ENCODE measurements at regions not wholly inside any gene's neighbourhood (a gene's known extent, or its start where the extent isn't known, plus 50 kb on each side); places are given as distances from the start of the nearest gene placed in this dataset.
"Not testable (repeated sequence)": the region's sequence is repeated elsewhere in the genome, so short reads cannot be mapped to it uniquely, and the experiment has no call there.

GRCh38 chr7:85947767-85948166 lies 695.9 kb upstream of the GRM3 start:
- no peak for ATAC-seq
- DNase-seq (ENCODE audit: missing footprints), result no peak
- intact Hi-C loops (cut with DNase I), result no loop called here

DNA sequence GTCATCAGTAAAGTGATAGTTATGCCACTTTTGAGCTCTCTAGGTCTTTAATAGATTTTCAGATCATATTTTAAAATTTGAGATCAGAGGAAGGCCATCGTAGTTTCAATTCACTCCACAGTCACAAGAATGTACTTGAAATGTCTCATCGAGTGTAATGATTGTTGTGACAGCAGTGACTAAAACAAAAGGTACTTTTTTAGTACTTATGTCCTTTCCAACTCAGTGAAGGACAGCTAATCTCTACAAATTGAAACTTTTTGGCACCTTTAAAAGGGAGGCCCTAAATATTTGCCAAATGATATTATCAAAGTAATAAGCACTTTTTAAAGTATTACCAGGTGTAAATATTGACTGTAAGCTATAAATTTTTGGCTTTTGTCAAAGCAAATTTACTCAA lies 702.9 kb upstream of the GRM3 start:
- intact Hi-C loops (cut with DNase I), result no loop called here
- ATAC-seq (no peak), DNase-seq (ENCODE audit: missing footprints) (no peak)

GRCh38 chr7:85931919-85932318 lies 711.8 kb upstream of the GRM3 start:
- ATAC-seq, result no peak
- intact Hi-C loops (cut with DNase I), result no loop called here
- no peak for DNase-seq (ENCODE audit: missing footprints)

GRCh38 chr7:85928500-85928899 lies 715.2 kb upstream of the GRM3 start:
- ATAC-seq, result no peak
- no peak for DNase-seq (ENCODE audit: missing footprints)
- intact Hi-C loops (cut with DNase I), result no loop called here

DNA sequence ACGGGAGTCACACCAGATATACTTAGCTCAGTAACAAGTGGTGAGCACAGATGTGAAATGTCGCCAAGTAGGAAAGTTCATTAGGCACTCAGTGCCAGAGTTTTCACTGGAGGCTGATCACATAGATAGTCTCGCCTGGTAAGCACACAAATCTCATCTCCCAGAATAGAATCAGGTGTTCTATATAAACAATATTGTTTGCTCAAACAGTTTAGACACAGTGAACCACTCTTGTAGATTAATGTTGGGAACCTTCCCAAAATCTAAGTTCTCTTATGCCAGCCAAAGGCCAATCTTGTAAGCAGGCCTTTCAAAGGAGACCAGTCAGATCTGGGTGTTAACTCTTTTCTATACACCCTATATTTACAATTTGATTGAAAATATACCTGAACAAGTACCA lies 716.5 kb upstream of the GRM3 start:
- intact Hi-C loops (cut with DNase I), result no loop called here
- ATAC-seq (no peak), DNase-seq (ENCODE audit: missing footprints) (no peak)

- ATAC-seq, result no peak
- no peak for DNase-seq (ENCODE audit: missing footprints)
- intact Hi-C loops (cut with DNase I), result no loop called here
These were observed 719.6 kb upstream of the GRM3 start for GRCh38 chr7:85924062-85924461.

- intact Hi-C loops (cut with DNase I), result no loop called here
- DNase-seq (ENCODE audit: missing footprints) (no peak), ATAC-seq (no peak)
These were observed 727.7 kb upstream of the GRM3 start for GRCh38 chr7:85916016-85916415.

GRCh38 chr7:85914437-85914836 lies 727.6 kb upstream of the SEMA3D start:
- ATAC-seq, result no peak
- no peak for DNase-seq (ENCODE audit: missing footprints)
- intact Hi-C loops (cut with DNase I), result no loop called here

- intact Hi-C loops (cut with DNase I), result no loop called here
- ATAC-seq (no peak), DNase-seq (ENCODE audit: missing footprints) (no peak)
These were observed 721.2 kb upstream of the SEMA3D start for GRCh38 chr7:85908051-85908450.

GRCh38 chr7:85897967-85898366 lies 711.1 kb upstream of the SEMA3D start:
- DNase-seq (ENCODE audit: missing footprints), result no peak
- intact Hi-C loops (cut with DNase I), result no loop called here

GRCh38 chr7:85896531-85896930 lies 709.7 kb upstream of the SEMA3D start:
- no peak for ATAC-seq
- intact Hi-C loops (cut with DNase I), result no loop called here

More at GRCh38 chr7:85897967-85898366, 711.1 kb upstream of the SEMA3D start:
- no peak for ATAC-seq

GRCh38 chr7:85895835-85896234 lies 709.0 kb upstream of the SEMA3D start:
- intact Hi-C loops (cut with DNase I), result no loop called here
- ATAC-seq (no peak), DNase-seq (ENCODE audit: missing footprints) (no peak)

More at GRCh38 chr7:85896531-85896930, 709.7 kb upstream of the SEMA3D start:
- DNase-seq (ENCODE audit: missing footprints), result no peak

GRCh38 chr7:85891900-85892299 lies 705.0 kb upstream of the SEMA3D start:
- ATAC-seq; DNase-seq (ENCODE audit: missing footprints); intact Hi-C loops (cut with DNase I): not testable (repeated sequence)

- no peak for ATAC-seq
- DNase-seq (ENCODE audit: missing footprints), result no peak
- intact Hi-C loops (cut with DNase I), result no loop called here
These were observed 703.5 kb upstream of the SEMA3D start for GRCh38 chr7:85890244-85890811.

DNA sequence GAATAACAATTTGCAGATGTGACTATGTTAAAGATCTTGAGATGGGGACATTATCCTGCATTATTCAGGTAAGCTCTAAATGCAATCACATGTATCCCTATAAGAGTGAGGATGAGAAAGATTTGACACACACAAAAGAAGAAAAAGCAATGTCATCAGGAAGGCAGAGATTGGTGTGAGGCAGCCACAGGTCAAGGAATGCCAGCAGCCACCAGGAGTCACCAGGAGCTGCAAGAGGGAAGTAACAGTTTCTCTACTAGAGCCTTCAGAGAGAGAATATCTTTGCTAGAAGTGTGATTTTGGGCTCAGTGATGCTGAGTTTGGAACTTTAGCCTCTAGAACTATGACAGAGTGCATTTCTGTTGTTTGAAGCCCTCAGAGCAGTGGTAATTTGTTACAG lies 700.3 kb upstream of the SEMA3D start:
- ATAC-seq (no peak), DNase-seq (ENCODE audit: missing footprints) (no peak)
- intact Hi-C loops (cut with DNase I), result loop anchor here (10.0 kb wide), 1 partner anchor 1018 kb away; no protein-coding TSS in a partner anchor

DNA sequence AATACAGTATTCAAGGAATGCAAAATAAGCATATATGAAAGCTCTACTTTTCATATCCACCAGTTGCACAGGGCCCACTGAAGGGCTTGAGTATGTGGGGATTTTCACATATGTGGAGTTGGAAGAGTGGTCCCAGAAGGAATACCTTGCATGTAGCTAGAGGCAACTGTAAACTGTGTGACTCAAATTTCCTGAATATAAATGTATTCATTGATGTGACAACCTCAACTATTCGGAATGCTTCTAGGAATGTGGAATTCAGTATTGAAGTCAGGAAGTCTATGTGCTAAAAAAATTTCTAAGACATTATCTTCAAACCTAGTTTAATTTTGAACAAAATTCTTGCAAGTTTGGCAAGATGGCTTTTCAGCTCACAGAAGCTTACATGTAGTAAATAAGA lies 695.5 kb upstream of the SEMA3D start:
- intact Hi-C loops (cut with DNase I), result loop anchor here (10.0 kb wide), 1 partner anchor 1022 kb away; no protein-coding TSS in a partner anchor
- DNase-seq (ENCODE audit: missing footprints) (no peak), ATAC-seq (no peak)

- intact Hi-C loops (cut with DNase I), result no loop called here
- DNase-seq (ENCODE audit: missing footprints) (no peak), ATAC-seq (no peak)
These were observed 688.5 kb upstream of the SEMA3D start for GRCh38 chr7:85875398-85875797.

- no peak for DNase-seq (ENCODE audit: missing footprints)
- intact Hi-C loops (cut with DNase I), result no loop called here
- no peak for ATAC-seq
These were observed 679.7 kb upstream of the SEMA3D start for GRCh38 chr7:85866540-85866939.

GRCh38 chr7:85851571-85852193 lies 664.8 kb upstream of the SEMA3D start:
- ATAC-seq (no peak), DNase-seq (ENCODE audit: missing footprints) (no peak)
- intact Hi-C loops (cut with DNase I), result loop anchor here (5.0 kb wide), 1 partner anchor 819 kb away; no protein-coding TSS in a partner anchor

- intact Hi-C loops (cut with DNase I), result loop anchor here (5.0 kb wide), 1 partner anchor 818 kb away; no protein-coding TSS in a partner anchor
- DNase-seq (ENCODE audit: missing footprints), result no peak
These were observed 663.5 kb upstream of the SEMA3D start for GRCh38 chr7:85850381-85850780.

DNA sequence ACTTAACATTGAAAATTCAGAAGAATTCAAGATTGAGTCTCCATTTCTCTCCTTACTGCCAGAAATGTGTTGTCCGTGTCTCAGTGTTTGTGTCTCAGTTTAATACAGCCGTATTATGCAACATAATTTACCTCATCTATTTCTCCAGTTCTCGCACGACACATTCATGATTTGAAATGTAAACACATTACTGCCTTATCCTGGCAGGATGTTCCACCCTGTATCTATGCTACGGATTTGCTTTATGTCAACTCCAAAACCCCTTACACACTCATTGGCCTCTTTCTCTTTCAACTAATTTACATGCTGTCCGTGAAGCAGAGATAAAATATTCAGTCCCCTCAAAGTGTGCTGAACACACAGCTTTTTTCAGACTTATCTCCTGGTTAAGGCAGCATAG lies 653.7 kb upstream of the SEMA3D start:
- DNase-seq (ENCODE audit: missing footprints) (no peak), ATAC-seq (no peak)
- intact Hi-C loops (cut with DNase I), result no loop called here

More at GRCh38 chr7:85850381-85850780, 663.5 kb upstream of the SEMA3D start:
- ATAC-seq, result no peak

All from Right ventricle myocardium inferior (tissue), 1 donor.